Esophagus squamous epithelium (tissue), 4 donors: ENCODE measurements at regions not wholly inside any gene's neighbourhood (a gene's known extent, or its start where the extent isn't known, plus 50 kb on each side); places are given as distances from the start of the nearest gene placed in this dataset.

Experiments
- POLR2A ChIP-seq, 4 donors: fragments of 450-650 bp; IDR thresholded peaks; one replicate each; pipeline ENCODE4 v1.6.1; 2017; ENCODE audit warnings: antibody characterized with exemption in 4 of 4, mild to moderate bottlenecking in 4 of 4, moderate library complexity in 3 of 4
- TF ChIP-seq, protein P1 (sequence below), 6 experiments: fragments of 450-650 bp in 4 of 6; fragments of 200-600 bp in 2 of 6; sonication (generic) in 2 of 6; IDR thresholded peaks; one replicate each; pipeline ENCODE4 v1.5.1; 2016 to 2019; ENCODE audit warnings: antibody characterized with exemption in 6 of 6, mild to moderate bottlenecking in 4 of 6, moderate library complexity in 4 of 6

DNA sequence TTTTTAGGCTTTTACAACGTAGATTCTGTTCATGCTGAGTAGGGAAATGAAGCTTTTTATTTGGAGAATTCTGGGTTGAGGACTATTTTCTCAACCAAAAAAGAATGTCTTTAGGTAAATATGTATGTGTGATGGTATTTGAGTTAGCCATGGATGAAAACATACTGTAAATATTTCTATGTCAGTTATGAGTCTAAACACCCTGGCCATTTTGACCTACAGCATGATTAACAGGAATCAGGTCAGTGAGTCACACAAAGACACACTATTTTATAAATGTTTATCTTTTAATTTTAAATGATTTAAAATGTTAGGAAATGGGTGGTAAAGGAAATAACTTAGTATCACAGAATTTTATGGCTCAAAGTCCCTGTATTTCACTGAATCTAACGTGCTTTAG is 851.7 kb upstream of the MAP3K7 start:
- no peak for TF ChIP-seq POLR2A (IDR thresholded peaks at IDR 0.05)
- TF ChIP-seq, protein P1, sequence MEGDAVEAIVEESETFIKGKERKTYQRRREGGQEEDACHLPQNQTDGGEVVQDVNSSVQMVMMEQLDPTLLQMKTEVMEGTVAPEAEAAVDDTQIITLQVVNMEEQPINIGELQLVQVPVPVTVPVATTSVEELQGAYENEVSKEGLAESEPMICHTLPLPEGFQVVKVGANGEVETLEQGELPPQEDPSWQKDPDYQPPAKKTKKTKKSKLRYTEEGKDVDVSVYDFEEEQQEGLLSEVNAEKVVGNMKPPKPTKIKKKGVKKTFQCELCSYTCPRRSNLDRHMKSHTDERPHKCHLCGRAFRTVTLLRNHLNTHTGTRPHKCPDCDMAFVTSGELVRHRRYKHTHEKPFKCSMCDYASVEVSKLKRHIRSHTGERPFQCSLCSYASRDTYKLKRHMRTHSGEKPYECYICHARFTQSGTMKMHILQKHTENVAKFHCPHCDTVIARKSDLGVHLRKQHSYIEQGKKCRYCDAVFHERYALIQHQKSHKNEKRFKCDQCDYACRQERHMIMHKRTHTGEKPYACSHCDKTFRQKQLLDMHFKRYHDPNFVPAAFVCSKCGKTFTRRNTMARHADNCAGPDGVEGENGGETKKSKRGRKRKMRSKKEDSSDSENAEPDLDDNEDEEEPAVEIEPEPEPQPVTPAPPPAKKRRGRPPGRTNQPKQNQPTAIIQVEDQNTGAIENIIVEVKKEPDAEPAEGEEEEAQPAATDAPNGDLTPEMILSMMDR (IDR thresholded peaks at IDR 0.05) = no peak
